Fibroblast of lung (primary cell): ENCODE measurements at regions not wholly inside any gene's neighbourhood (a gene's known extent, or its start where the extent isn't known, plus 50 kb on each side); places are given as distances from the start of the nearest gene placed in this dataset.
A peak's percentile ranks its signal among the peaks of the same experiment; 100 is the strongest.

Experiments
- DNase-seq, 2 donors: peaks; one replicate each; pipeline versions ENCODE4 v3.0.0 to v3.0.0-alpha.2; 2010; ENCODE audit warnings: low read depth in 2 of 2
- H2AFZ ChIP-seq: 2 replicates; pipeline ENCODE4 v1.5.1; 2012; ENCODE audit warnings: low read length, control low read depth, inconsistent platforms
- H3K27ac ChIP-seq: 2 replicates; pipeline ENCODE4 v1.5.1; 2011; ENCODE audit warnings: low read length, control low read depth; ENCODE audit not compliant: insufficient read depth
- H3K27me3 ChIP-seq: 2 replicates; pipeline ENCODE4 v1.5.1; 2011; ENCODE audit warnings: mild to moderate bottlenecking, low read length; ENCODE audit not compliant: control insufficient read depth, insufficient read depth
- H3K36me3 ChIP-seq: 2 replicates; pipeline ENCODE4 v1.5.1; 2011; ENCODE audit warnings: low read length; ENCODE audit not compliant: control insufficient read depth, insufficient read depth
- H3K4me1 ChIP-seq: 2 replicates; pipeline ENCODE4 v1.5.1; 2011; ENCODE audit warnings: low read length; ENCODE audit not compliant: control insufficient read depth, insufficient read depth; ENCODE audit errors: extremely low read depth
- H3K4me2 ChIP-seq: 2 replicates; pipeline ENCODE4 v1.5.1; 2011; ENCODE audit warnings: low read length, control low read depth; ENCODE audit not compliant: insufficient read depth; ENCODE audit errors: extremely low read depth
- H3K4me3 ChIP-seq, 4 experiments: fragments of 200-600 bp in 1 of 4; sonication (generic) in 1 of 4; replicated peaks in 1 of 4; 2 replicates each; pipeline ENCODE4 v1.5.1; 2011 to 2016; ENCODE audit warnings: low read length in 4 of 4, low read depth in 3 of 4, mild to moderate bottlenecking in 3 of 4, control low read depth in 2 of 4, inconsistent platforms in 1 of 4, mixed read lengths in 1 of 4; ENCODE audit not compliant: insufficient read depth in 1 of 4; ENCODE audit errors: control extremely low read depth in 1 of 4
- H3K79me2 ChIP-seq: 2 replicates; pipeline ENCODE4 v1.5.1; 2012; ENCODE audit warnings: mild to moderate bottlenecking, low read length, inconsistent platforms; ENCODE audit not compliant: control insufficient read depth, insufficient read depth
- H3K9ac ChIP-seq: 2 replicates; pipeline ENCODE4 v1.5.1; 2011; ENCODE audit warnings: mild to moderate bottlenecking, low read length, control low read depth; ENCODE audit not compliant: insufficient read depth
- H3K9me3 ChIP-seq: 2 replicates; pipeline ENCODE4 v1.5.1; 2012; ENCODE audit warnings: low read depth, low read length; ENCODE audit not compliant: control insufficient read depth, insufficient read depth
- H4K20me1 ChIP-seq: 2 replicates; pipeline ENCODE4 v1.5.1; 2011; ENCODE audit warnings: low read length; ENCODE audit not compliant: control insufficient read depth, insufficient read depth; ENCODE audit errors: extremely low read depth
- EZH2 ChIP-seq: IDR thresholded peaks from 2 replicates; pipeline ENCODE4 v1.5.1; 2012; ENCODE audit warnings: low read length, control low read depth, mild to moderate bottlenecking; ENCODE audit errors: missing control alignments
- TF ChIP-seq, protein P1 (sequence below), 2 donors: IDR thresholded peaks in 1 of 2; conservative IDR thresholded peaks in 1 of 2; 1 replicate in 1 of 2; 2 replicates in 1 of 2; pipeline ENCODE4 v1.5.1; 2011 to 2012; ENCODE audit warnings: low read length in 2 of 2, control low read depth in 1 of 2, inconsistent platforms in 1 of 2, low read depth in 1 of 2, mild to moderate bottlenecking in 1 of 2

DNA sequence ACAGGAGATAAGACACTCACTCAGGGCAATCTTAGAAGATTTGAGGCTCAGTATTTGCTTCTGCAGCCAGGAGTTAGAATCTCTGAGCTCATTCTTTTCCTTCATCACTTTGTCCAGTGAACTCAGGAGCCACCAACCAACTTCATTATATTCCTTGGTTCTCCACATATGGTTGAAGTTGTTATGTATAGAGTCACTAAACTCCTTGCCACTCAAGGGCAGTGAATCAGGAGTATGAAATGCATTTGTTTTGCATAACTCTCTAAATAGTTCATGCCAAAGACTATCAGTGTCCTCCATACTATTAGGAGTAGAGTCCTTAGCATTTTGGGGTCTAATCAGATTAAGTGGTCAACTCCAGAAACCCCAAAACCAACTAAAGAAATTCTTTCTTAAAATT, 150.6 kb downstream of the CCDC59 start:
- Histone ChIP-seq H3K9me3 (no peaks in the 10 kb centered on the region), H3K79me2 (no peaks in the 10 kb centered on the region), H4K20me1 (no peaks in the 10 kb centered on the region), H3K9ac (no peak overlapping the region), H3K4me2 (no peak overlapping the region), H3K4me3 (no peak overlapping the region), H3K27ac (no peak overlapping the region), H3K36me3 (no peaks in the 10 kb centered on the region), H3K4me1 (no peaks in the 10 kb centered on the region), H3K27me3 (no peaks in the 10 kb centered on the region), H2AFZ (no peak overlapping the region)
- no peak for TF ChIP-seq EZH2
- TF ChIP-seq, protein P1, sequence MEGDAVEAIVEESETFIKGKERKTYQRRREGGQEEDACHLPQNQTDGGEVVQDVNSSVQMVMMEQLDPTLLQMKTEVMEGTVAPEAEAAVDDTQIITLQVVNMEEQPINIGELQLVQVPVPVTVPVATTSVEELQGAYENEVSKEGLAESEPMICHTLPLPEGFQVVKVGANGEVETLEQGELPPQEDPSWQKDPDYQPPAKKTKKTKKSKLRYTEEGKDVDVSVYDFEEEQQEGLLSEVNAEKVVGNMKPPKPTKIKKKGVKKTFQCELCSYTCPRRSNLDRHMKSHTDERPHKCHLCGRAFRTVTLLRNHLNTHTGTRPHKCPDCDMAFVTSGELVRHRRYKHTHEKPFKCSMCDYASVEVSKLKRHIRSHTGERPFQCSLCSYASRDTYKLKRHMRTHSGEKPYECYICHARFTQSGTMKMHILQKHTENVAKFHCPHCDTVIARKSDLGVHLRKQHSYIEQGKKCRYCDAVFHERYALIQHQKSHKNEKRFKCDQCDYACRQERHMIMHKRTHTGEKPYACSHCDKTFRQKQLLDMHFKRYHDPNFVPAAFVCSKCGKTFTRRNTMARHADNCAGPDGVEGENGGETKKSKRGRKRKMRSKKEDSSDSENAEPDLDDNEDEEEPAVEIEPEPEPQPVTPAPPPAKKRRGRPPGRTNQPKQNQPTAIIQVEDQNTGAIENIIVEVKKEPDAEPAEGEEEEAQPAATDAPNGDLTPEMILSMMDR (conservative IDR thresholded peaks at IDR 0.05 in 1 of 2, IDR thresholded peaks at IDR 0.05 in 1 of 2; ENCODE audit: low read depth in 1 of 2, low read length in 2 of 2): no peak
- peak in 1 of 2 donors; percentile 30 for DNase-seq

DNA sequence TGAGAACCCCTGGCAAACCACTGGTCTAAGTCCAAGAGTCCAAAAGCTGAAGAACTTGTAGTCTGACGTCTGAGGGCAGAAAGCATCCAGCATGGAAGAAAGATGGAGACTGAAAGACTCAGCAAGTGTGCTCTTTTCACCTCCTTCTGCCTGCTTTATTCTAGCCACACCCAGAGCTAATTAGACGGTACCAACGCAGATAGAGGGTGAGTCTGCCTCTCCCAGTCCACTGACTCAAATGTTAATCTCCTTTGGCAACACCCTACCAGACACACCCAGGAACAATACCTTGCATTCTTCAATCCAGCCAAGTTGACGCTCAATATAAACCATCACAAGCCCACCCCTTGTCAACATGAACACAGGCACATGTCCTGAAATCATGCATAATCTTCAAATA, 155.1 kb downstream of the CCDC59 start:
- H3K27me3 ChIP-seq: no peaks in the 10 kb centered on the region
- no peaks in the 10 kb centered on the region for H3K9me3 ChIP-seq
- no peaks in the 10 kb centered on the region for H4K20me1 ChIP-seq
- H3K36me3 ChIP-seq: no peaks in the 10 kb centered on the region
- no peak overlapping the region for H2AFZ ChIP-seq
- no peak overlapping the region for H3K9ac ChIP-seq
- no peaks in the 10 kb centered on the region for H3K79me2 ChIP-seq
- H3K4me1 ChIP-seq: no peaks in the 10 kb centered on the region
- no peak for TF ChIP-seq EZH2
- TF ChIP-seq, protein P1 (conservative IDR thresholded peaks at IDR 0.05 in 1 of 2, IDR thresholded peaks at IDR 0.05 in 1 of 2; ENCODE audit: low read depth in 1 of 2, low read length in 2 of 2): no peak
- no peak overlapping the region for H3K4me2 ChIP-seq
- H3K27ac ChIP-seq: no peak overlapping the region
- H3K4me3 ChIP-seq: no peak overlapping the region
- no peak for DNase-seq

DNA sequence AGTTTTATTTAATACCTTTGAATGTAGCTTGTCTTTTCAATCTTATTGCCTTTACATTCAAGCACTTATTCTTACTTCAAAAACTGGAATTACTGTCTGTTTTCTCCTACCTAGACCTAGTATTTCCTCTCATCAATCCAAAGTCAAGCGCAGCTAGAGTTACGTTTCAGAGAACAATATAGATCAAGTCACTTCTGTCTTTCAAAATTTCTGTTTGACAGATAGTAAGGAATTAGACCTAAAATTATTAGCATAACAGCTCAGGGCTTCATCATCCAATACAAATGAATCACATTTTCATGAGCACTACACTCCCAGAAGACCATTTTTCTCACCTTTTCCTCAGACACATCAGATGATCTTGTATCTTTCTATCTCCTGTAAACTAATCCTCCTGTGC, 170.6 kb downstream of the CCDC59 start:
- H3K9me3 ChIP-seq: no peaks in the 10 kb centered on the region

More for the DNA sequence above, 170.6 kb downstream of the CCDC59 start:
- Histone ChIP-seq H3K9ac (no peak overlapping the region), H3K27me3 (no peaks in the 10 kb centered on the region), H3K4me3 (no peak overlapping the region), H4K20me1 (no peaks in the 10 kb centered on the region), H3K4me1 (no peaks in the 10 kb centered on the region), H3K79me2 (no peaks in the 10 kb centered on the region), H3K4me2 (no peak overlapping the region), H2AFZ (no peak overlapping the region), H3K27ac (no peak overlapping the region), H3K36me3 (no peaks in the 10 kb centered on the region)
- no peak for DNase-seq
- TF ChIP-seq, protein P1 (conservative IDR thresholded peaks at IDR 0.05 in 1 of 2, IDR thresholded peaks at IDR 0.05 in 1 of 2; ENCODE audit: low read depth in 1 of 2, low read length in 2 of 2): no peak
- no peak for TF ChIP-seq EZH2
